Liver (tissue), 8 donors: ENCODE measurements at regions not wholly inside any gene's neighbourhood (a gene's known extent, or its start where the extent isn't known, plus 50 kb on each side); places are given as distances from the start of the nearest gene placed in this dataset.

Source experiments
- DNase-seq: peaks from one replicate; pipeline ENCODE4 v3.0.0-alpha.2; 2017; ENCODE audit warnings: low spot score
- H3K27ac ChIP-seq, 2 donors: one replicate each; pipeline ENCODE4 v1.7.0; 2013; ENCODE audit warnings: inconsistent platforms in 2 of 2, low read length in 2 of 2, control low read depth in 1 of 2, low read depth in 1 of 2, mild to moderate bottlenecking in 1 of 2
- H3K27me3 ChIP-seq, 4 donors: one replicate each; pipeline versions ENCODE4 v1.6.1 to v1.7.0; 2013; ENCODE audit warnings: low read length in 3 of 4, inconsistent platforms in 1 of 4, mild to moderate bottlenecking in 1 of 4, moderate library complexity in 1 of 4; ENCODE audit not compliant: control insufficient read depth in 4 of 4, insufficient read depth in 4 of 4
- H3K36me3 ChIP-seq, 4 donors: one replicate each; pipeline versions ENCODE4 v1.6.1 to v1.7.0; 2013; ENCODE audit warnings: low read length in 3 of 4, mild to moderate bottlenecking in 3 of 4, low read depth in 1 of 4, moderate library complexity in 1 of 4; ENCODE audit not compliant: control insufficient read depth in 4 of 4, insufficient read depth in 3 of 4
- H3K4me1 ChIP-seq, 4 donors: one replicate each; pipeline versions ENCODE4 v1.6.1 to v1.7.0; 2013; ENCODE audit warnings: low read length in 3 of 4, mild to moderate bottlenecking in 3 of 4, moderate library complexity in 1 of 4; ENCODE audit not compliant: control insufficient read depth in 4 of 4, insufficient read depth in 4 of 4
- H3K4me3 ChIP-seq, 3 donors: one replicate each; pipeline versions ENCODE4 v1.6.1 to v1.7.0; 2013; ENCODE audit warnings: low read length in 3 of 3, control low read depth in 1 of 3, low read depth in 1 of 3, mild to moderate bottlenecking in 1 of 3
- H3K9ac ChIP-seq, 2 donors: one replicate each; pipeline ENCODE4 v1.7.0; 2013; ENCODE audit warnings: low read length in 2 of 2, mild to moderate bottlenecking in 2 of 2, moderate library complexity in 2 of 2, control low read depth in 1 of 2, low read depth in 1 of 2
- H3K9me3 ChIP-seq, 4 donors: one replicate each; pipeline versions ENCODE4 v1.6.1 to v1.7.0; 2013; ENCODE audit warnings: low read length in 3 of 4; ENCODE audit not compliant: control insufficient read depth in 4 of 4
- EGR1 ChIP-seq, 2 donors: IDR thresholded peaks; 2 replicates each; pipeline ENCODE4 v1.6.1; 2016 to 2018; ENCODE audit warnings: antibody characterized with exemption in 2 of 2, low read depth in 2 of 2
- FOXA1 ChIP-seq: IDR thresholded peaks from 2 replicates; pipeline ENCODE4 v1.6.1; 2016; ENCODE audit warnings: antibody characterized with exemption
- FOXA2 ChIP-seq: IDR thresholded peaks from 2 replicates; pipeline ENCODE4 v1.6.1; 2016; ENCODE audit warnings: antibody characterized with exemption
- GABPA ChIP-seq, 2 donors: IDR thresholded peaks in 1 of 2; conservative IDR thresholded peaks in 1 of 2; 2 replicates each; pipeline ENCODE4 v1.6.1; 2016; ENCODE audit warnings: antibody characterized with exemption in 2 of 2, mild to moderate bottlenecking in 1 of 2, moderate library complexity in 1 of 2
- HNF4A ChIP-seq, 2 donors: conservative IDR thresholded peaks; 2 replicates each; pipeline ENCODE4 v1.6.1; 2016; ENCODE audit warnings: antibody characterized with exemption in 2 of 2, mild to moderate bottlenecking in 2 of 2
- HNF4G ChIP-seq: IDR thresholded peaks from 2 replicates; pipeline ENCODE4 v1.6.1; 2016; ENCODE audit warnings: antibody characterized with exemption
- JUND ChIP-seq, 2 donors: IDR thresholded peaks; 2 replicates each; pipeline ENCODE4 v1.6.1; 2016; ENCODE audit warnings: antibody characterized with exemption in 2 of 2
- NR2F2 ChIP-seq: IDR thresholded peaks from 2 replicates; pipeline ENCODE4 v1.6.1; 2016; ENCODE audit warnings: antibody characterized with exemption
- RAD21 ChIP-seq, 2 donors: IDR thresholded peaks; 2 replicates each; pipeline ENCODE4 v1.6.1; 2016; ENCODE audit warnings: antibody characterized with exemption in 2 of 2, mild to moderate bottlenecking in 2 of 2
- REST ChIP-seq: IDR thresholded peaks from 2 replicates; pipeline ENCODE4 v1.6.1; 2016; ENCODE audit warnings: antibody characterized with exemption, mild to moderate bottlenecking
- RXRA ChIP-seq, 2 donors: IDR thresholded peaks; 2 replicates each; pipeline ENCODE4 v1.6.1; 2017 to 2018; ENCODE audit warnings: antibody characterized with exemption in 2 of 2, mild to moderate bottlenecking in 1 of 2
- SP1 ChIP-seq: IDR thresholded peaks from 2 replicates; pipeline ENCODE4 v1.6.1; 2018; ENCODE audit warnings: antibody characterized with exemption, mild to moderate bottlenecking
- TAF1 ChIP-seq: conservative IDR thresholded peaks from 2 replicates; pipeline ENCODE4 v1.6.1; 2016; ENCODE audit warnings: antibody characterized with exemption, mild to moderate bottlenecking
- YY1 ChIP-seq: IDR thresholded peaks from 2 replicates; pipeline ENCODE4 v1.6.1; 2016; ENCODE audit warnings: antibody characterized with exemption, mild to moderate bottlenecking
- ZBTB33 ChIP-seq: IDR thresholded peaks from 2 replicates; pipeline ENCODE4 v1.6.1; 2016; ENCODE audit warnings: antibody characterized with exemption
- WGBS: extraction: QIAGEN DNeasy Blood & Tissue Kit; methylation state at CpG from one replicate; pipeline ENCODE4 v1.1.7; 2013; 5-methylcytosine and 5-hydroxymethylcytosine counted together
- TF ChIP-seq, protein P1 (sequence below): IDR thresholded peaks from 2 replicates; pipeline ENCODE4 v1.6.1; 2016; ENCODE audit warnings: antibody characterized with exemption
- TF ChIP-seq, protein P2 (sequence below): IDR thresholded peaks from 2 replicates; pipeline ENCODE4 v1.6.1; 2016; ENCODE audit warnings: antibody characterized with exemption
- TF ChIP-seq, protein P3 (sequence below): fragments of 150-350 bp; IDR thresholded peaks from 2 replicates; pipeline ENCODE4 v1.5.1; 2017; ENCODE audit warnings: improper control_type of control experiment, low read depth, low read length; ENCODE audit not compliant: missing input control
- donor health status: healthy.
- donor health status: healthy.
- donor health status: healthy.
- donor health status: healthy.
- donor health status: healthy.

DNA sequence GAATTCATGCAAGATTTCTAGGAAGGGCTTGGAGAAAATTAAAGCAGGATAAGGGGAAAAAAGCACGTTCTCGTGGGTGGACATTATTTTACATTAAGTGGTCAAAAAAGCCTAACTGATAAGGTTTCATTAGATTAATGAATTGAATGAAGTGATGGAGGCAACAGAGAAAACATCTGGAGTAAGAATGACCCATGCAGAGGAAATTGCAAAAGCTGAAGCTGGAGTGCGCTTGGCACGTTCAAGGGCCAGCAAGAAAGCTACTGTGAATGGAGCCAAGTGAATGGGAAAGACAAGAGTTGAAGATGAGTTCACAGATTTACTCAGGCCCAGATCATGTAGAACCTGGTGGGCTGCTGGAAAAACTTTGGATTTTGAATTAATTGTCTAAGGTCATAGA lies 777.9 kb downstream of the DACH1 start:
- no peaks in the 10 kb centered on the region for H3K4me1 ChIP-seq
- no peaks in the 10 kb centered on the region for H3K36me3 ChIP-seq
- no peaks in the 10 kb centered on the region for H3K9me3 ChIP-seq
- no peaks in the 10 kb centered on the region for H3K27me3 ChIP-seq
- TF ChIP-seq FOXA2 (no peak), FOXA1 (no peak), REST (no peak), JUND (IDR thresholded peaks at IDR 0.05) (no peak), RAD21 (IDR thresholded peaks at IDR 0.05) (no peak), HNF4A (conservative IDR thresholded peaks at IDR 0.05) (no peak), RXRA (IDR thresholded peaks at IDR 0.05) (no peak), HNF4G (no peak), GABPA (IDR thresholded peaks at IDR 0.05 in 1 of 2, conservative IDR thresholded peaks at IDR 0.05 in 1 of 2) (no peak), ZBTB33 (no peak), NR2F2 (no peak), EGR1 (IDR thresholded peaks at IDR 0.05; ENCODE audit: low read depth in 2 of 2) (no peak), TAF1 (no peak), SP1 (no peak), YY1 (no peak)
- TF ChIP-seq, protein P1, sequence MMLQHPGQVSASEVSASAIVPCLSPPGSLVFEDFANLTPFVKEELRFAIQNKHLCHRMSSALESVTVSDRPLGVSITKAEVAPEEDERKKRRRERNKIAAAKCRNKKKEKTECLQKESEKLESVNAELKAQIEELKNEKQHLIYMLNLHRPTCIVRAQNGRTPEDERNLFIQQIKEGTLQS: no peak
- TF ChIP-seq, protein P2, sequence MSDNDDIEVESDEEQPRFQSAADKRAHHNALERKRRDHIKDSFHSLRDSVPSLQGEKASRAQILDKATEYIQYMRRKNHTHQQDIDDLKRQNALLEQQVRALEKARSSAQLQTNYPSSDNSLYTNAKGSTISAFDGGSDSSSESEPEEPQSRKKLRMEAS: no peak
- TF ChIP-seq, protein P3, sequence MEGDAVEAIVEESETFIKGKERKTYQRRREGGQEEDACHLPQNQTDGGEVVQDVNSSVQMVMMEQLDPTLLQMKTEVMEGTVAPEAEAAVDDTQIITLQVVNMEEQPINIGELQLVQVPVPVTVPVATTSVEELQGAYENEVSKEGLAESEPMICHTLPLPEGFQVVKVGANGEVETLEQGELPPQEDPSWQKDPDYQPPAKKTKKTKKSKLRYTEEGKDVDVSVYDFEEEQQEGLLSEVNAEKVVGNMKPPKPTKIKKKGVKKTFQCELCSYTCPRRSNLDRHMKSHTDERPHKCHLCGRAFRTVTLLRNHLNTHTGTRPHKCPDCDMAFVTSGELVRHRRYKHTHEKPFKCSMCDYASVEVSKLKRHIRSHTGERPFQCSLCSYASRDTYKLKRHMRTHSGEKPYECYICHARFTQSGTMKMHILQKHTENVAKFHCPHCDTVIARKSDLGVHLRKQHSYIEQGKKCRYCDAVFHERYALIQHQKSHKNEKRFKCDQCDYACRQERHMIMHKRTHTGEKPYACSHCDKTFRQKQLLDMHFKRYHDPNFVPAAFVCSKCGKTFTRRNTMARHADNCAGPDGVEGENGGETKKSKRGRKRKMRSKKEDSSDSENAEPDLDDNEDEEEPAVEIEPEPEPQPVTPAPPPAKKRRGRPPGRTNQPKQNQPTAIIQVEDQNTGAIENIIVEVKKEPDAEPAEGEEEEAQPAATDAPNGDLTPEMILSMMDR: no peak
- no peak overlapping the region for H3K4me3 ChIP-seq
- WGBS: 78% methylated on average over 4 of the region's 4 CpGs
- DNase-seq: no peak
- no peak overlapping the region for H3K9ac ChIP-seq
- H3K27ac ChIP-seq: no peak overlapping the region

DNA sequence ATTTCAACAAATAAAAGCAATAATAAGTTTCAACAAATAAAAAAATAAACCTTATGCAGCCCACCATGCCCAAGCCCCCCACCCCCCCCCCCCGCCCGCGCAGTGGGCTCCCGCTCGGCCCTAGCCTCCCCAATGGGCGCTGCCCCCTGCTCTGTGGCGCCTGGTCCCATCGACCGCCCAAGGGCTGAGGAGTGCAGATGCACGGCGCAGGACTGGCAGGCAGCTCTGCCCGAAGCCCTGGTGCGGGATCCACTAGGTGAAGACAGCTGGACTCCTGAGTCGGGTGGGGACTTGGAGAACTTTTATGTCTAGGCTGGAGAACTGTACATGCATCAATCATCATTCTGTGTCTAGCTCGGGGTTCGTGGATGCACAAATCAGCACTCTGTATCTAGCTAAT lies 779.6 kb downstream of the DACH1 start:
- WGBS: 94% methylated on average over 16 of the region's 16 CpGs
- no peak overlapping the region for H3K4me3 ChIP-seq
- no peaks in the 10 kb centered on the region for H3K36me3 ChIP-seq
- no peaks in the 10 kb centered on the region for H3K4me1 ChIP-seq
- no peaks in the 10 kb centered on the region for H3K9me3 ChIP-seq
- no peak overlapping the region for H3K27ac ChIP-seq
- DNase-seq: no peak
- H3K9ac ChIP-seq: no peak overlapping the region
- no peaks in the 10 kb centered on the region for H3K27me3 ChIP-seq
- TF ChIP-seq, protein P1: no peak
- TF ChIP-seq YY1 (no peak), FOXA2 (no peak), HNF4A (conservative IDR thresholded peaks at IDR 0.05) (no peak), NR2F2 (no peak), RAD21 (IDR thresholded peaks at IDR 0.05) (no peak), REST (no peak), RXRA (IDR thresholded peaks at IDR 0.05) (no peak), TAF1 (no peak), GABPA (IDR thresholded peaks at IDR 0.05 in 1 of 2, conservative IDR thresholded peaks at IDR 0.05 in 1 of 2) (no peak), SP1 (no peak), ZBTB33 (no peak)
